ENCODE measurements at regions not wholly inside any gene's neighbourhood (a gene's known extent, or its start where the extent isn't known, plus 50 kb on each side); places are given as distances from the start of the nearest gene placed in this dataset.

DNA sequence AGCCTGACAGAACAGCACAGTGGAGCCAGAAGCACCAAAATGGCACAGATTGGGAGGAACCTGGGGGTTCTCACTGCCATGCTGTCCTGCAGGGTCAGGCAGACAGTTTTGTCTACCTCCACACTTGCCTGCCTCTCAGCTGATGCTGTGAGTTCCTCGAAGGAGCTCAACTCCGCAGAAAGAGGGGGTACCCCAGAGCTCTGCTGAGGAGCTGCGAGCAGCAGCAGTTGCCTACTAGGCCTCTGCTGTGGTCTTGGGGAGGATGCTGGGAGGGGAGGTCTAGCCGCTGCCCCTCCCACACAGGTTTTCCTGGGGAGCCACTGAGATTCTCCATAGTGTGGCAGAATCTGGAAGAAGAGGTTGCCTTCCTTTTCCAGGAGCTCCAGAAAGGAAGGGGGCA is 192.5 kb downstream of the FOXD2 start:
- TF ChIP-seq POLR2AphosphoS5 (IDR thresholded peaks at IDR 0.05; ENCODE audit: low read depth, low read length) (no peak), POLR2A (IDR thresholded peaks at IDR 0.05; ENCODE audit: low read depth, low read length) (no peak), TAF1 (IDR thresholded peaks at IDR 0.05; ENCODE audit: borderline replicate concordance, low read depth, low read length) (no peak)
